GM10266 (cell line): ENCODE measurements at regions not wholly inside any gene's neighbourhood (a gene's known extent, or its start where the extent isn't known, plus 50 kb on each side); places are given as distances from the start of the nearest gene placed in this dataset.
"Not testable (repeated sequence)": the region's sequence is repeated elsewhere in the genome, so short reads cannot be mapped to it uniquely, and the experiment has no call there.

Experiments
- DNase-seq: peaks from one replicate; pipeline ENCODE4 v3.0.0; 2012; ENCODE audit errors: extremely low spot score
- TF ChIP-seq, protein P1 (sequence below): IDR thresholded peaks from 2 replicates; pipeline ENCODE4 v1.5.1; 2012; ENCODE audit warnings: mild to moderate bottlenecking, low read depth; ENCODE audit not compliant: control insufficient read depth, insufficient read depth; ENCODE audit errors: missing control alignments

DNA sequence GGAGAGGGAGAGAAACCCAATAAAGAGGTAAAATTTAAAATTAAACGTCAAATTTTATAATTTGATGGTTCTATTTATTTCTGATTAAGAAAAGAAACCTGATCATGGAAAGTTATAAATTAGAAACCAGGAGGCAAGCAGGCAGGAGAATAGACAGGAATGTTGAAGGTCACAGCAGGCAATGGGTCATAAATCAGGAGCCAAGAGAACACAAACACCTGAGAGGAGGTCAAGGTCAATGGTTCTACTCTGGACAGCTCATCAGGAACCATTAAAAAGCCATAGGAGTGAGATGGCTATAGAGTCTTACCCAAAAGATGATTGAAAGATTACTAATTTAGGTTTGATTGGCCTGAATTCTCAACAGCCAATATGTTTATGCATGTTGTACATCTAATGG is 126.9 kb upstream of the HCCS start:
- no peak for DNase-seq
- TF ChIP-seq, protein P1, sequence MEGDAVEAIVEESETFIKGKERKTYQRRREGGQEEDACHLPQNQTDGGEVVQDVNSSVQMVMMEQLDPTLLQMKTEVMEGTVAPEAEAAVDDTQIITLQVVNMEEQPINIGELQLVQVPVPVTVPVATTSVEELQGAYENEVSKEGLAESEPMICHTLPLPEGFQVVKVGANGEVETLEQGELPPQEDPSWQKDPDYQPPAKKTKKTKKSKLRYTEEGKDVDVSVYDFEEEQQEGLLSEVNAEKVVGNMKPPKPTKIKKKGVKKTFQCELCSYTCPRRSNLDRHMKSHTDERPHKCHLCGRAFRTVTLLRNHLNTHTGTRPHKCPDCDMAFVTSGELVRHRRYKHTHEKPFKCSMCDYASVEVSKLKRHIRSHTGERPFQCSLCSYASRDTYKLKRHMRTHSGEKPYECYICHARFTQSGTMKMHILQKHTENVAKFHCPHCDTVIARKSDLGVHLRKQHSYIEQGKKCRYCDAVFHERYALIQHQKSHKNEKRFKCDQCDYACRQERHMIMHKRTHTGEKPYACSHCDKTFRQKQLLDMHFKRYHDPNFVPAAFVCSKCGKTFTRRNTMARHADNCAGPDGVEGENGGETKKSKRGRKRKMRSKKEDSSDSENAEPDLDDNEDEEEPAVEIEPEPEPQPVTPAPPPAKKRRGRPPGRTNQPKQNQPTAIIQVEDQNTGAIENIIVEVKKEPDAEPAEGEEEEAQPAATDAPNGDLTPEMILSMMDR = no peak

DNA sequence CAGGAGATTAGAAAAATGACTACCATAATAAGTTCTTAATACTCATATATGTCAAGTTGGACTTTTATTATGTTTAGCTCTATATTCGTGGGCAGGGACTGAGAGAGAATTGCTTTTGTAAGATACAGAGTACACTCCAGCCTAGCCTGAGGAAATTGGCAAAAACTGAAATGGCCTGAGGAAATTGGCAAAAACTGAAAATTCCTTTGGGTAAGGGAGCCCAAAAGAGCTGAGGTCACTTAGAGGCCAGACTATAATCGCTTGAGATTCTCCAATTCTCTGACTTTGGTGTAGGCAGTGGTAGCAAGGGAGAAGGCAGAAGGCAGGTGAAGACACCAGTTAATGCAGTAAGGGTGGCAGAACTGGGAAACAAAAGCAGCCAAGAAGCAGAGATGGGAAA is 124.5 kb upstream of the HCCS start:
- no peak for DNase-seq
- TF ChIP-seq, protein P1 = no peak

DNA sequence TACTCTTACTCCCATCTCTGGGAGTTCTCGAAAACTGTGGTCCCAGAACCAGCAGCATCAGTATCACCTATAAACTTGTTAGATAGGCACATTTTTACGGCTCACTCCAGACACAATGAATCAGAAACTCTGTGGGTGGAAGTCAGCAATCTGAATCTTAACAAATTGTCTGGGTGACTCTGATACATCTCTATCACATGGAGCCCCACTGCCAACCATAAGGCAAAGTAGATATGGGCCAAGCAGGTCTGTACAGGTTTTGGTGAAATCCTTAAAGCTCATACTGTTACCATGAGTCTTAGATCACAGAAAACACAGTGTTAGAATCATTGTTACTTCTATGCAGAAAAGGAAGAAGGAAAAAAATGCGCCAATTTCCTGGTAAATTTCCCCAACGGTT is 122.5 kb upstream of the HCCS start:
- DNase-seq = no peak
- TF ChIP-seq, protein P1 = no peak

DNA sequence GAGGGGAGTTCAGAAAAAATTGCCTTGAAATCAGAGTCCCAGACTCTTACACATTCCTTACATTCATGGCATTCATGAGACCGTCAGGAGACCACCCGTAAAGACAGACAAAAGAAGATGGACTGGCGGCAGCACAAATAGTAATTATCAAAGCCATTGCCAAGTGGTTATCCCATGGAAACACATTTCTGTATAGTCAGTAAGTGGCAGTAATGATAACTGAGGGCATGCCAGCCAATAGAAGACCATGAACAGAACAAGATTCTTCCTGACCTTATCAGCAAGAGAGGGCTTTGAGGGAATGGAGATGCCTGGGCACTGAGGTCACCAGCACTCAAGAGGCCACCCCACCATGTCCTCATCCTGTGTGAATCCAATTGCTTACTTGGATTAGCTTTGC is 121.7 kb upstream of the HCCS start:
- TF ChIP-seq, protein P1 = no peak
- no peak for DNase-seq

DNA sequence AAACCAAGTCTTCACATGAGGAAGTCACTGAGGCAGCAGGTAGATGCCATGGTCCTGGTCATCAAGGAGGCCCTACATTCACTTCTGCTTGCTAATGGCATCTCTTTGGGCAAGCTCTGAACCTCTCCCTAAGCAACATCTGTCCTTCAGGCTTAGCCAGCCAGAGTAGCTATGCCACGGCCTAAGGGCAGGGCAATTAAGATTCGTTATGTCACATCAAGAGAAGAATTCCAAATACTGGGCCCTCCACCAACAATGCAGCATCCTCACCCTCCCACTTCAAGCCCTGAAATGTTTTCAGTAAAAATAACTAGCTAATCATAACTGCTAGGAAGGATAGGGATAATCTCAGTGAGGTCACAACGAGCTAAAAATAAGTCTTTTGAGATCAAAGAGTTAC is 120.7 kb upstream of the HCCS start:
- TF ChIP-seq, protein P1 = no peak
- DNase-seq = no peak

DNA sequence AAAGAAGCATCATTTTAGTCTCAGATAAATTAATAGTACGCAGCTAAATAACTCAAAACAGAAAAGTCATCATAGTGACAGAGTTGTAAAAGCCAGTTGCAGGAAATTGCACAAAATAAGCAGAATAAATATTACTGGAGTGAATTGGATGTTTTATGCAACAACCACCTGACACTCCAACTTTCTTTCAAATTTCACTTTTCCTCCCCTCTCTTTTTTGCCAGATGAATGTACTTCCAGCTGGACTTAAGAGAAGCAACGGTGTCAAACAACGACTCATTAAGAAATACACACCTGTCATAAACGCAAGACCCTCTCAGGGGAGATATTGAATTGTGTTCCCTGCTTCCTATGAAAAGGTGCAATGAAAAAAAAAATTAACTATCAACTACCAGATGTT is 120.2 kb upstream of the HCCS start:
- TF ChIP-seq, protein P1 = no peak
- DNase-seq = no peak

DNA sequence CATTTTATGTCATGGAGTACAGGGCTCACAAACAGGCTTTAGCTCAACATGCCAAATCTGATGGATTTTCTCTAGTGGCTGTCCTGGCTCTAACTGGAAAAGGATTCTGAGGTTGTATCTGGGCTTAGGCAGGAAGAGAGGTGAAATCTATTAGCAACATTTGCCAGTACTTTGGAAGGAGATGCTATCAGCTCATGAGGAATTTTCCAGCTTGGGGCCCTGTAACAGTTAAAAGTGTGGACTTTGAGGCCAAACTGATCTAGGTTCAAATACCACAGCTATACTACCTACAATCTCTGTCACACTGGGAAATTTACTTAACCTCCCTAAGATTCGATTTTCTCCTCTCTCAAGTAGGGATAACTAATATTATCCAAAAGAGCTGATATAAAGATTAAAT is 119.0 kb upstream of the HCCS start:
- DNase-seq = no peak
- TF ChIP-seq, protein P1 = no peak

DNA sequence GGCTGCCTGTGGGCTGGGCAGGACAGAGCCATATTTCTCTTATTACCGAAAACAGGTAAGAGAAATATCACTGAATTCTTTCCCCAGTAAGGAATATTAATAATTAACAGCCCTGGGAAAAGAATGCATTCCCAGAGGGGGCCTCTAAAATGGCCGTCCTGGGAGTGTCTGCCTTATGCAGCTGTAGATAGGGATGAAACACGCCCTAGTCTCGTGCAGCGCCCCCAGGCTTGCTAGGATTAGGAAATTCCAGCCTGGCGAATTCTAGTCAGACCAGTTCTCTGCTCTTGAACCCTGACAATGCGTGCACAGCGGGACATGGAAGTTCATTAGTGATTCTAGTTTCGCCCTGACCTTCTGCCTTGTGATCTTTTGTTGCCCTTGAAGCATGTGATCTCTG is 104.1 kb upstream of the HCCS start:
- DNase-seq = not testable (repeated sequence)
